GM18502 (cell line): ENCODE measurements at regions not wholly inside any gene's neighbourhood (a gene's known extent, or its start where the extent isn't known, plus 50 kb on each side); places are given as distances from the start of the nearest gene placed in this dataset.

ENCODE experiments used
- ATAC-seq: cut with Tn5 transposase; IDR thresholded peaks from one replicate; pipeline ENCODE4 v1.9.1; 2021; ENCODE audit warnings: mild to moderate bottlenecking; ENCODE audit not compliant: unreplicated experiment, poor library complexity

GRCh38 chr6:54440549-54440948 is 132.3 kb downstream of the TINAG start:
- ATAC-seq = no peak

DNA sequence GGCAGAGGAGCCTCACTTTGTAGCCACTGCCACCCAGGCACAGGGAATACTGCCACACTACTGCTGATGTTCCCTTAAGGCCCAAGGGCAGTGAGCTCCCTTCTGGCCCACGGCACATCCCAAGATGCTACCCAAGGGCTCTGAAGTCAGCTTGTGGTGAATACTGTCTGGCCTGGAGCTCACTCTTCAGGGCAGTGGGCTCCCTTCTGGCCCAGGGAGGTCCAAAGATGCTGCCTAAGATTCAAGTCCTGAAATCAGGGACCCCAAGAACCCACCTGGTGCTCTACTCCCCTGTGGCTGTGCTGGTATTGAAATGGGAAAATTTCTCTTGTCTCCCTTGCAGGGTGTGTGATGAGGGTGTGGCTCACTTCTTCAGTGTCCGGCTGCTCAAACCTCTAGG is 132.8 kb downstream of the TINAG start:
- no peak for ATAC-seq

GRCh38 chr6:54441687-54442248 is 133.5 kb downstream of the TINAG start:
- no peak for ATAC-seq

DNA sequence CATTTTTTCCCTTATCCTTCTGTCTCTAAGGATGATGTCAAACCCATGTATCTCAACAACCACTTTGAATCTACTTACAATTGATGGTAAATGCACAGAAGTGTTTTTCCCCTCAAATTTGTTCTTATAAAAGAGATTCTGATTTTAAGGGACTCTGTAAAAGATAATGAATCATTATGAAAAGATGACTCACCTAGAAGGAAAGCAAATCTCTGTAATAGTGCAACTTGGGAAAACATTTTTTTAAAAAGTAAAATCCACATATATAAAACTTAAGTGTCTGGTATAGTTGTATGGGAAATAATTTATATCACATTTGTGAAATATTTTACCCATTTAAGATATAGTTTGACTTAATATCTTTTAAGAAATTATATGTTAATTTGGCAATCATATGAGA is 137.0 kb downstream of the TINAG start:
- no peak for ATAC-seq

- ATAC-seq = no peak
Observed at GRCh38 chr6:54448617-54449016, 140.4 kb downstream of the TINAG start.

- no peak for ATAC-seq
Observed at GRCh38 chr6:54451516-54451915, 143.3 kb downstream of the TINAG start.

DNA sequence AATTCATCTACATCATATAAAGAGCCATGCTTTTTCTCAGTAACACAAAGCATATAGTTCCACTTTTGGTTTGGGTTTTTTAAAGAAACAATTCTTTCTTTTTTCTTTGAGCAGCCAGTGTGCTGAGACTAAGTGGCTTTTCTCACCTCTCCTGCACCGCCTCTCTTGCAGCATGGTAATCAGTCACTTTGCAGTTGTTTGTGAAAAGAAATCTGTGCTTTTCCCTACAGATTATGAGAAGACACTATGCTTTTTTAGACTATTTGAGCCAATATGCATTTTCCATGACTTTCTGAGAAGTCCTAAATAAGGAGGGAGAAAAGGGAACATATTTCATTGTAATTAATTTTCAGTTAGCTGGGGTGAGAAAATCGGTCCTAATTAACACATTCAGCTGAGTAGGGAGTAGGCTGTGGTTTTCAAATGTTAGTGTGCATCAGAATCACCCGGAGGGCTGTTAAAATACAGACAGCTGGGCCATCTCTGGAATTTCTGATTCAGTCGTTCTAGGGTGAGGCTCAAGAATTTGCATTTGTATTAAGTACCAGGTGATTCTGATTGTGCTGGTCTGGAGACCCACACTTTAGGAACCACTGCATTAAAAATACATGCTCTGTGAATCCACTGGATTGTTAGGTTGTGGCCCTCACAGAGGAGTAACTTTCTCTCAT is 155.2 kb downstream of the TINAG start:
- ATAC-seq = no peak

DNA sequence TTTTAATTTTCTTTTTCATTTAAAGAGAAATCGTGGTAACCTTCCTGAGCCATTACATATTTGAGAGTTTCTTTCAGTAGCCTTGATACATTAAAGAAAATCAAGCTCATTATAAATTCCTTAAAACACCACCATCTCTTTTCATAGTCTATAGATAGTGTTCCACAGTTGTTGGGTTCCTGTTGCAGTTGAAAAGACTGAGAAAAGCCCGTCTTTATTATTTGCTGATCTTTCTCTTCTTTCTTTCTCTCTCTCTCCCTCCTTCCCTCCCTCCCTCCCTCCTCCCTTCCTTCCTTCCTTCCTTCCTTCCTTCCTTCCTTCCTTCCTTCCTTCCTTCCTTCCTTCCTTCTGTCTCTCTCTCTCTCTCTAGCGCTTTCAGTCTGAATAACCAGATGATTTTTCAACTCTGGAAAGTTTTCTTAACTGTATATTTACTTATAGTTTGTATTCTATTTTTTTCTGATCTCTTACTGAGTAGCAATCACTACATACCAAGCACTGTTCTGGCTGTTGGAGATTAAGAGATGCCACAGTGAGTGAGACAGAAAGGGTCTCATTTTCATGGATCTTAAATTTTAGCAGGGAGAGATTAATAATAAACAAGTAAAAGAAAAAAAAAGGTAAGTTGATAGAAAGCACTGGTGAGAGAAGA is 157.5 kb downstream of the TINAG start:
- no peak for ATAC-seq

DNA sequence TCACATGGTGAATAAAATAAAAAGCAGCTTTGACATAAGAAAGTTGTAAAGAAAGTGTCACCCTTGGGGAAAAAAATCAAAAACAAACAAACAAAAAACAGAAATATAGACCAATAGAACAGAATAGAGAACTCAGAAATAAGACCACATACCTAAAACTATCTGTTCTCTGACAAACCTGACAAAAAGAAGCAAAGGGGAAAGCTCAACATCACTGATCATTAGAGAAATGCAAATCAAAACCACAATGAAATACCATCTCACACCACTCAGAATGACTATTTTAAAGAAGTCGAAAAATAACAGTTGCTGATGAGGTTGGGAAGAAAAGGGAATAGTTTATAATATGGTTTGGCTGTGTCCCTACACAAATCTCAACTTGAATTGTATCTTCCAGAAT is 159.1 kb downstream of the TINAG start:
- ATAC-seq = no peak

- ATAC-seq = no peak
Observed at GRCh38 chr6:54473328-54473727, 165.1 kb downstream of the TINAG start.

DNA sequence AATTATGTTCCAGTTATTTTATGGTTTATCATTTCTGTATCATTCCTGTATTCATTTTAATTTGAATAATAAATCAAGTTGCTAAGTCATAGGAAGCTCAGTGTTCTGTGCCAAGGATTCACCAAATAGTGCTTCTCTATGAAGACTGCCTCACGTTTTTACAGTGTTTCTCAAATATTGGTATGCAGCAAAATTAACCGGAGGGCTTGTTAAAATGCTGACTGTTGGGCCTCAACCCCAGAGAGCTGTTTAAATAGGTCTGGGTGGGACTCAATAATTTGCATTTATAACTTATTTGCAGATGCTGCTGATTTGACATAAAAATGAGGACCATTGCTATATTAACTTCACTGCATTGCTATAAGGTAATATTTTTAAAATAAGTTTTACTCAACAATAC is 166.7 kb downstream of the TINAG start:
- no peak for ATAC-seq

- ATAC-seq = no peak
Observed at GRCh38 chr6:54481091-54481490, 172.8 kb downstream of the TINAG start.

- no peak for ATAC-seq
Observed at GRCh38 chr6:54491431-54491830, 183.2 kb downstream of the TINAG start.

- no peak for ATAC-seq
Observed at GRCh38 chr6:54493138-54493537, 184.9 kb downstream of the TINAG start.

- no peak for ATAC-seq
Observed at GRCh38 chr6:54503144-54503543, 194.9 kb downstream of the TINAG start.

GRCh38 chr6:54515013-54515412 is 206.8 kb downstream of the TINAG start:
- no peak for ATAC-seq

DNA sequence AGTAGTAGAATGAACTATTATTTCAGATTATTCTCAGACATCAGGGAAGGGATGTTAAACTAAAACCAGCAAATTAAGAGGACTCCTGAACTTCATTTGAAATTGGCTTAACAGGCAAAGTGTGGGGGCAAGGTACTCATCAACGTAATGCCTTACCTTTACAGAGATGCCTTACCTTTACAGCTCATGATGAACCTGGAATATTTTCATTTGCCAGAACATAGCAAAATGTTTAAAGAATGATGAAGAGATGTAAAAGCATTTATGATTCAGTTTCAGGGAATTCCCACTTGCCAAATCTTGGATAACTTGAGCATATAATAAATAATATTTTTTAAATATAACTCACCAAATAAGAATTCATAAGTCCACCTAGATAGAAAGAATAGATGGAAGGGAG is 207.5 kb downstream of the TINAG start:
- no peak for ATAC-seq

- no peak for ATAC-seq
Observed at GRCh38 chr6:54516321-54516720, 208.1 kb downstream of the TINAG start.

DNA sequence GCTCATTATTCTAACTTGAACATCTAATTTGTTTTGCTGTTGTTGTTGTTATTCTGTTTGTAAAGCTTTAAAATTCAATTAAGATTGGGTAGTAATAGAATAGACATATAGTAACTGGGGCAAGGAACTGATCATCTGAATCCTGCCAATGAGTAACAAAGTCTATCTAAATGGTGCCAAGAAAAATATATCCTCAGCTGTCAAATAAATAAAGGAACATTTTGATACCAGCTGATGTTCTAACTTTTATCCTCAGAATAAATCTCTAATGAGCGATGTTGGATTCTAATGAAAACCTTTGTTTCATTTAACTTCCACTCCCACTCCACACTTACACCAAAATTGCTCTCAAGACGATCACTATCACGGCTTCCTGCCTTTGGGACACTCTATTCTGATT is 210.9 kb downstream of the TINAG start:
- ATAC-seq = no peak

DNA sequence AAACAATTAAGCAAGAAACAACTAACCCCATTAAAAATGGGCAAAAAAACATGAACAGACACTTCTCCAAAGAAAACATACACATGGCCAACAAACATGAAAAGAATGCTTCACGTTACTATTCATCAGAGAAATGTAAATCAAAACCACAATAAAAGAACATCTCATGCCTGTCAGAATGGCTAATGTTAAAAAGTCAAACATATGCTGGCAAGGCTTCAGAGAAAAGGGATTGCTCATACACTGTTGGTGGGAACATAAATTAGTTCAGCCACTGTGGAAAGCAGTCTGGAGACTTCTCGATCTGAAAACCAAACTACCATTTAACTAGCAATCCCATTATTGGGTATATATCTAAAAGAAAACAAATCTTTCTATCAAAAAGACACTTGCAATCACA is 217.5 kb downstream of the TINAG start:
- ATAC-seq = no peak

- no peak for ATAC-seq
Observed at GRCh38 chr6:54533567-54533966, 225.3 kb downstream of the TINAG start.

GRCh38 chr6:54535568-54535967 is 227.3 kb downstream of the TINAG start:
- no peak for ATAC-seq
